ENCODE measurements at regions not wholly inside any gene's neighbourhood (a gene's known extent, or its start where the extent isn't known, plus 50 kb on each side); places are given as distances from the start of the nearest gene placed in this dataset.

DNA sequence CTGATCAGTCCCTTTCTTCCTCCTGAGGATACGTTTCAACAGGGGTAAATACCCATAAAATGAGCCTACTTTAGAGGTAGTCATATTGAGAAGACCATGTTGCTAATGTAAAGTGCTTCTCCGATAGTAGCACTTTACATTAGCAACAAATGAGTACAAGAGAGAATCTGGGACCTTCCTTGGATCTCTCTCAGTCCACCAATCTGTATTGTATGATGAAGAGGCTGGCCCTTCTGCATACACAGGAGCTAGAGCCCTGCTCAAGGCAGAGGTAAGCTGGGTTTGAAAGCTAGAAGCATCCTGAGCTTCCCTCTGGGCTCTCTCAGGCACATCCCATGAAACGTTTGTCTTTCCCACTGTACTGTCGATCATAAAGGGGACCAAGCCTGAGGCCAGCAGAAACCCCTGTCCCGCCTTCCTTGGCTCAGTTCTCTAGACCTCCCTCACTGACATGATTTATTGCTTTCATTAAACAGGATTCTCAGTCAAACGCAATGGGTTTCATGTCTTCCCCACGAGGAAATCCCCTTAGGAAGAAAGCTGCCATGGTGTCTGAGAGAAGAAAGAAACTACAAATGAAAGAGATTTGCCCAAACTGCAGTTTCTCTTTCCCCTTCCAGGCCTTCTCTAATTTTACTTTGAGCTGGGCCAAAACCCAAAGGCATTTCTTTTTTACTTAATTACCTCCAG is 62.8 kb upstream of the BCAR3 start:
- no peak overlapping the region for H3K4me3 ChIP-seq (ENCODE audit: low read depth, low read length)
- TF ChIP-seq, protein P1, sequence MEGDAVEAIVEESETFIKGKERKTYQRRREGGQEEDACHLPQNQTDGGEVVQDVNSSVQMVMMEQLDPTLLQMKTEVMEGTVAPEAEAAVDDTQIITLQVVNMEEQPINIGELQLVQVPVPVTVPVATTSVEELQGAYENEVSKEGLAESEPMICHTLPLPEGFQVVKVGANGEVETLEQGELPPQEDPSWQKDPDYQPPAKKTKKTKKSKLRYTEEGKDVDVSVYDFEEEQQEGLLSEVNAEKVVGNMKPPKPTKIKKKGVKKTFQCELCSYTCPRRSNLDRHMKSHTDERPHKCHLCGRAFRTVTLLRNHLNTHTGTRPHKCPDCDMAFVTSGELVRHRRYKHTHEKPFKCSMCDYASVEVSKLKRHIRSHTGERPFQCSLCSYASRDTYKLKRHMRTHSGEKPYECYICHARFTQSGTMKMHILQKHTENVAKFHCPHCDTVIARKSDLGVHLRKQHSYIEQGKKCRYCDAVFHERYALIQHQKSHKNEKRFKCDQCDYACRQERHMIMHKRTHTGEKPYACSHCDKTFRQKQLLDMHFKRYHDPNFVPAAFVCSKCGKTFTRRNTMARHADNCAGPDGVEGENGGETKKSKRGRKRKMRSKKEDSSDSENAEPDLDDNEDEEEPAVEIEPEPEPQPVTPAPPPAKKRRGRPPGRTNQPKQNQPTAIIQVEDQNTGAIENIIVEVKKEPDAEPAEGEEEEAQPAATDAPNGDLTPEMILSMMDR (IDR thresholded peaks at IDR 0.05; ENCODE audit: borderline replicate concordance, insufficient read depth, low read depth, low read length): no peak

DNA sequence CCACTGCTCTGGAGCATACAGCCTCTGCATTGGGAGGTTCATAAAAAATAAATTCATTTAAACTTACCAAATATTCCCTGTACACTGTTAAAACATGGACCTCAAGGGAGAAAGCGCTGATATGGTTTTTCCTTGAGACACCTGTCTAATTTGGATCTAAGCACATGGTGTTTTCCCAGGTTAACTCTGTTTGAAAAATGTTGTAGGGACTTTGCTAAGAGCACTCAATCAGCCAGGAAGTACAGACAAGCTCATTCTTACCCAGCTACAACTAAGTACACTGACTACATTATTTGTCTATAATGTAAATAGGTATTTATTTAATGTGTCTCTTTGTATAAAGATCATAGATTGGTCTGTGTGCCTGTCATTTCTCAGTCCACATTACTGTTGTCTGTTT is 61.8 kb upstream of the BCAR3 start:
- TF ChIP-seq, protein P1 (IDR thresholded peaks at IDR 0.05; ENCODE audit: borderline replicate concordance, insufficient read depth, low read depth, low read length): no peak
- H3K4me3 ChIP-seq (ENCODE audit: low read depth, low read length): no peak overlapping the region

DNA sequence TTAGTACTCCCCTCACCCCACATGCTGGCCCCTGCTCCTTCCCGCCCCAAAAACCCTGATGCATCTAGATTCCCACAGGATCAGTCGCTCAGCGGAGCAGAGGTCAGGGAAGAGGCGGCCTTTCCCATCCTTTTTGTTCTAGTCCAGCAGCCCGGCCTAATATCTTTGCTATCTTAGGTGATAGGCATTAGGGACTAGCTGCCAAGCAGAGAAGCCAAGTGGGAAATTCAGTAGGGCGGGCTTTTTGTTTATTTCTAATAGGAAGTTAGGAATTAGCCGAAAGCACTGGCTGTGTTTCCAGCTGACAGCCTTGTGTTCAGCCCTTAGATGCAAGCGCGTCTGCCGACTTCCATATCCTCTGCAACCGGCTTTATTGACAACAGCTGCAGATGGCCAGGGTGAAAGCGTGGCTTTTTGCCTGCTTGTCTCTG is 59.0 kb upstream of the BCAR3 start:
- no peak overlapping the region for H3K4me3 ChIP-seq (ENCODE audit: low read depth, low read length)
- TF ChIP-seq, protein P1 (IDR thresholded peaks at IDR 0.05; ENCODE audit: borderline replicate concordance, insufficient read depth, low read depth, low read length): no peak

DNA sequence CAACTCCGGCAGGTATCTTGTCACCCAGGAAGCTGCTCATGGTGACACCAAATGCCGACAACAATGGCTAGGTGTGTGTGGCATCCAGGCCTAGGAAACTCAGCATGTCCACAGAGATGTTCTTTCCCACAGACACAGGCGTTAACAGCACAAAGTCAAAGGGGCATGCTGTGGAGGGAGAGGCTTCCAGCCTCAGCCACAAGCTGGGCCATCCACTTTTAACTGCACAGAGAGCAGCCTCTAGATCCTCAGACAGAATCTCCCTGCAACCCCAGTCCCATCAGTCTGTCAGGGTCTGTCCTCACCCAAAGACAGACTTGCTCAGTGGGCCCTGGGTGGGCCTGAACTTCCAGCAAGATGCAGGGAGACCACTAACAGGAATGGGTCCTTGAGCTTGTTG is 58.5 kb upstream of the BCAR3 start:
- TF ChIP-seq, protein P1 (IDR thresholded peaks at IDR 0.05; ENCODE audit: borderline replicate concordance, insufficient read depth, low read depth, low read length): no peak
- H3K4me3 ChIP-seq (ENCODE audit: low read depth, low read length): no peak overlapping the region

DNA sequence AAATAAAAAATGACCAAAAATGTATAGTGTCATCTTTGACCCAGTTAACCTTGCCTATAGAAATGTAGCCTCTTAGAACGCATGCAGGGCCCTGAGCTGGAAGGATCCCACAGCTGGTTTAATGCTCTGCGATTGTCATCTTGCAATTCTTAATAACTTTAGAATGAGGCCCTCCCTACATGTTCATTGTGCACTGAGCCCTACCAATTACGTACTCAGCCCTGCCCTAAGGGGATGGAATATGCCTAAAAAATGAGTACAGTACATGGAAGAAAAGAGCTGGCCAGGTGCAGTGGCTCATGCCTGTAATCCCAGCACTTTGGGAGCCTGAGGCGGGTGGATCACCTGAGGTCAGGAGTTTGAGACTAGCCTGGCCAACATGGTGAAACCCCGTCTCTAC is 57.8 kb upstream of the BCAR3 start:
- TF ChIP-seq, protein P1 (IDR thresholded peaks at IDR 0.05; ENCODE audit: borderline replicate concordance, insufficient read depth, low read depth, low read length): no peak
- H3K4me3 ChIP-seq (ENCODE audit: low read depth, low read length): no peak overlapping the region

DNA sequence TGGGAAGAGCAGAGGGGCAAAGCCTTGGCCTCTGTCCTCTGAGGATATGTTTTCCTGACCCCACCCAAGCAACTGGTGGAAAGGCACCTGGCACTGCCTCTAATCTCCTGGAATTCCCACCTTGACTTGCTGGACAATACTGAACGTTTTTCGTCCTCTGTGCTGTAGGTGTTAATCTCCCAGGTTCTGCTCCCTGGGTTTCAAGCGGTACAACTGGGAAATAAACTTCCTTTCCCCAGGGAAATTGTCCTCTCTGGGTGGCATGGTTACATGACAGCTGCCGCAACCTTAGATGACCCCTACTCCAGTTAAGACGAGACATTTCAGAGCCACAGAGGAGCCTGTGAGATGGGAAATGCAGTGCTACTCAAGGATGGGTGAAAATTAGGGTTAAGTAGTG is 57.3 kb upstream of the BCAR3 start:
- no peak overlapping the region for H3K4me3 ChIP-seq (ENCODE audit: low read depth, low read length)
- TF ChIP-seq, protein P1 (IDR thresholded peaks at IDR 0.05; ENCODE audit: borderline replicate concordance, insufficient read depth, low read depth, low read length): no peak

DNA sequence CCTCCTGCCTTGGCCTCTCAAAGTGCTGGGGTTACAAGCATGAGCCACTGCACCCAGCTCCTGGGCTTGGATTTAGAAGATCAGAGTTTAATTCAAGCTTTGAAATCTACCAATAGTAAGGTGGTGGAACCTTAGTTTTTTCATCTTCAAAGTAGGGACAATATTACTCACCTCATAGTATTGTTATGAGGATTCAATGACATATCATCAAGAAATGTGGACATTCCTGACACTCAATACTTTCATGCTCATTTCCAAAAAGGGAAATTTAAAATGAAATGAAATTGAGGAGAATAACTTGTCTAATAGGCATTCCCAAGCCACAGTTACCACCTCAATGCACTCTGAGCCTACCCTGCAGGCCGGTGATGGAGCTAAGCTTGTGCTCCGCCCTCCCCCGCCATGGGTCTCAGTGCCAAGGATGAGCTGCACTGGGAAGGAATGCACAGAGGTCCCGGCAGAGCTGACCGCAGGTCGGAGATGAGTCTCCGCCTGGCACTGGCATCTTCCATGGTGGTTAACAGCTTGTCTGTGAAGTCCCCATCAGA is 56.5 kb upstream of the BCAR3 start:
- TF ChIP-seq, protein P1 (IDR thresholded peaks at IDR 0.05; ENCODE audit: borderline replicate concordance, insufficient read depth, low read depth, low read length): no peak
- no peak overlapping the region for H3K4me3 ChIP-seq (ENCODE audit: low read depth, low read length)

Data from GM12875 (cell line).